RWPE2 (cell line): ENCODE measurements at regions not wholly inside any gene's neighbourhood (a gene's known extent, or its start where the extent isn't known, plus 50 kb on each side); places are given as distances from the start of the nearest gene placed in this dataset.
A peak's percentile ranks its signal among the peaks of the same experiment; 100 is the strongest.

ENCODE experiments used
- ATAC-seq: fragments of 200-7000 bp; cut with Tn5 transposase; 3 replicates; pipeline ENCODE4 v1.9.1; 2021; ENCODE audit warnings: low read depth
- DNase-seq: peaks from one replicate; pipeline ENCODE4 v3.0.0-alpha.2; 2020; ENCODE audit warnings: low spot score
- H3K27ac ChIP-seq: fragments of 450-650 bp; 2 replicates; pipeline ENCODE4 v1.5.1; 2017; ENCODE audit warnings: mild to moderate bottlenecking; ENCODE audit not compliant: poor library complexity, severe bottlenecking
- H3K27me3 ChIP-seq: fragments of 250-450 bp; sonication (Bioruptor Pico); 2 replicates; pipeline ENCODE4 v1.5.1; 2021; ENCODE audit warnings: mild to moderate bottlenecking, moderate library complexity; ENCODE audit not compliant: insufficient read depth, poor library complexity, severe bottlenecking
- H3K36me3 ChIP-seq: fragments of 250-450 bp; sonication (Bioruptor Pico); 2 replicates; pipeline ENCODE4 v1.5.1; 2020; ENCODE audit warnings: low read depth, mild to moderate bottlenecking, moderate library complexity
- H3K4me1 ChIP-seq: fragments of 250-450 bp; sonication (Bioruptor Pico); 2 replicates; pipeline ENCODE4 v1.5.1; 2021; ENCODE audit warnings: mild to moderate bottlenecking, moderate library complexity; ENCODE audit not compliant: insufficient read depth, poor library complexity, severe bottlenecking
- H3K4me3 ChIP-seq: fragments of 250-450 bp; sonication (Bioruptor Pico); 2 replicates; pipeline ENCODE4 v1.5.1; 2021; ENCODE audit warnings: mild to moderate bottlenecking, moderate library complexity; ENCODE audit not compliant: severe bottlenecking
- H3K9me3 ChIP-seq: fragments of 250-450 bp; sonication (Bioruptor Pico); 2 replicates; pipeline ENCODE4 v1.5.1; 2021; ENCODE audit warnings: mild to moderate bottlenecking, moderate library complexity; ENCODE audit not compliant: severe bottlenecking
- TF ChIP-seq, protein P1 (sequence below): fragments of 450-650 bp; IDR thresholded peaks from one replicate; pipeline ENCODE4 v1.5.1; 2017; ENCODE audit warnings: mild to moderate bottlenecking, moderate library complexity; ENCODE audit not compliant: poor library complexity, severe bottlenecking

DNA sequence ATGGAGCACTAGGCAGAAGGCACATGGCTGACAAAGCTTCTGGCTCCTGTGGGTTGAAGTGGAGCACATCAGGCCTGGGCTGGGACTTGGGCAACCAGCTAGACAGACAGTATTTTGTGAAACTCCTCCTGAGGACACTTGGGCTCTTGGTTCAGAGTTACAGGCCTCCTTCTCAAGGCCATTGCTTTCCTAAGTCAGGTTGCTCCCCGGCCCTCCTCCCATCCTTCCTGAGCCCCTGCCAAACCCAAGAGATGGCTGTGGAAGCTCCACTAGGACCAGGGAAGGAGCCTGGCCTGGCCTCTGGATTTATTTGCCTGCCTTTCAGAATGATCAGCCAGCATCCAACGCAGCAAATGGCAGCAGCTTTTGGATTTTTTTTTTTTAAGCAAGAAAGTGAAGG lies 56.3 kb downstream of the MAGEF1 start:
- Histone ChIP-seq H3K36me3 (no peaks in the 10 kb centered on the region), H3K27me3 (no peaks in the 10 kb centered on the region), H3K4me3 (no peak overlapping the region), H3K4me1 (peaks cover 15% of the 10 kb centered on the region), H3K9me3 (no peaks in the 10 kb centered on the region), H3K27ac (no peak overlapping the region)
- TF ChIP-seq, protein P1, sequence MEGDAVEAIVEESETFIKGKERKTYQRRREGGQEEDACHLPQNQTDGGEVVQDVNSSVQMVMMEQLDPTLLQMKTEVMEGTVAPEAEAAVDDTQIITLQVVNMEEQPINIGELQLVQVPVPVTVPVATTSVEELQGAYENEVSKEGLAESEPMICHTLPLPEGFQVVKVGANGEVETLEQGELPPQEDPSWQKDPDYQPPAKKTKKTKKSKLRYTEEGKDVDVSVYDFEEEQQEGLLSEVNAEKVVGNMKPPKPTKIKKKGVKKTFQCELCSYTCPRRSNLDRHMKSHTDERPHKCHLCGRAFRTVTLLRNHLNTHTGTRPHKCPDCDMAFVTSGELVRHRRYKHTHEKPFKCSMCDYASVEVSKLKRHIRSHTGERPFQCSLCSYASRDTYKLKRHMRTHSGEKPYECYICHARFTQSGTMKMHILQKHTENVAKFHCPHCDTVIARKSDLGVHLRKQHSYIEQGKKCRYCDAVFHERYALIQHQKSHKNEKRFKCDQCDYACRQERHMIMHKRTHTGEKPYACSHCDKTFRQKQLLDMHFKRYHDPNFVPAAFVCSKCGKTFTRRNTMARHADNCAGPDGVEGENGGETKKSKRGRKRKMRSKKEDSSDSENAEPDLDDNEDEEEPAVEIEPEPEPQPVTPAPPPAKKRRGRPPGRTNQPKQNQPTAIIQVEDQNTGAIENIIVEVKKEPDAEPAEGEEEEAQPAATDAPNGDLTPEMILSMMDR, result no peak
- ATAC-seq (no peak), DNase-seq (no peak)

DNA sequence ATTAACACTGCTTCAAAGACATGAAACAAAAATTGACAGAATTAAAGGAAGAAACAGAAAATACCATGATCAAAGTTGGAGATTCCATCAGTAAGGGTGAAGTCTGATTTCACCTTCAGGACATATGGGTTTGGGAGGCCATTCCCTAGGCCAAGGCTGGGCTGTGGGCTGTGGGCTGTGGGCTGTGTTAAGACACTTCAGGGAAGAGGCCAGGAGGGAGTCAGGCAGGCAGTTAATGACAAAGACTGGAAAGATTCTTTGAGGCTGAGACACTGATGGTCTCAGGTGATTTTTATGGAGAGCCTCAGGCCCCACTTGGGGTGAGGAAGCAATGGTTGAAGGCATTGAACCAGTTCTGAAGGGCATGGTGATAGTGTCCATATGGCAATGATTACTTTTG lies 57.5 kb downstream of the MAGEF1 start:
- no peak for ATAC-seq
- Histone ChIP-seq H3K27me3 (no peaks in the 10 kb centered on the region), H3K9me3 (no peaks in the 10 kb centered on the region), H3K4me3 (no peak overlapping the region), H3K36me3 (no peaks in the 10 kb centered on the region), H3K4me1 (peaks cover 15% of the 10 kb centered on the region), H3K27ac (no peak overlapping the region)
- TF ChIP-seq, protein P1, result no peak
- no peak for DNase-seq

DNA sequence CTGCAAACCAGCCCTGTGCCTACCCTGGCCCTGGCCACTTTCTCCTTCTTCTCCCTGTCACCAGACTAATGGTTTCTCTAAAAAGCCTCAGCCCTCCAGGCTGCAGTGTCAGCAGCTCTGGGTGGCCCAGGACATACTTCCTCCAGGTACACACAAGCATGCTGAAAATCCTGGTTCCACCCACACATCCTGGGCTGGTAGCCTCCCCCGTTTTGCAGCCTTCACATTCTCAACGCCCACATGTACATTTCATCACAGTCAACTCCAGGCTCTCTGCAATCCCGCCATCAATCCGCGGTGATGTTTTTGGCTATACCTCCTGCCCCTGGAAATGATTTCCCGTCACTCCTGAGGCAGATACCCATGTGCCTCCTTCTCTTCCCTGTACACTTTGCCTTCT lies 59.4 kb downstream of the MAGEF1 start:
- no peaks in the 10 kb centered on the region for H3K9me3 ChIP-seq
- DNase-seq (no peak), ATAC-seq (peak; percentile 26; the same call in 2 of the 3 replicates)
- H3K4me1 ChIP-seq, result peaks cover 15% of the 10 kb centered on the region
- no peaks in the 10 kb centered on the region for H3K27me3 ChIP-seq
- H3K36me3 ChIP-seq, result no peaks in the 10 kb centered on the region
- peak overlapping the region; percentile 47 for H3K27ac ChIP-seq
- H3K4me3 ChIP-seq, result no peak overlapping the region
- TF ChIP-seq, protein P1, result no peak

DNA sequence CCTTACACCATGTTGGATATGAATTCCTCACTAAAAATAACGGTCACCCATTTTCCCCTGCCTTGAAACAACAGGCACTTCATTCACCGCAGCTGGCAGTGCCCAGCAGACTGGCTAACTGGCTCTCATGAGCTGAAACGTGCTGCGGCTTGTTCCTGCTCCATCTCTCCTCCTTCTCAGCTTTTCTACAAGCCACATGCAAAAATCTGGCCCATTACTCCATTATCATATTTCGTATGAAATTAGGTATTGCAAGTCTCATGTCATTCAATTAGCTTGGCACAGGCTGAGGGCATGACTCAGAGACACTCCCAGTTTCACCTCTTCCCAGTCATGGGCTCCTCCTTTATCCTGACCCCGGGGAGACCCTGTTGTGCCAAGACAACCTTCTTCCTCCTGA lies 60.0 kb downstream of the MAGEF1 start:
- no peaks in the 10 kb centered on the region for H3K27me3 ChIP-seq
- no peaks in the 10 kb centered on the region for H3K9me3 ChIP-seq
- H3K4me3 ChIP-seq, result no peak overlapping the region
- H3K36me3 ChIP-seq, result no peaks in the 10 kb centered on the region
- ATAC-seq, result peak; percentile 93
- TF ChIP-seq, protein P1, result no peak
- H3K4me1 ChIP-seq, result peaks cover 14% of the 10 kb centered on the region
- peak; percentile 73 for DNase-seq
- H3K27ac ChIP-seq, result peak overlapping the region; percentile 47

DNA sequence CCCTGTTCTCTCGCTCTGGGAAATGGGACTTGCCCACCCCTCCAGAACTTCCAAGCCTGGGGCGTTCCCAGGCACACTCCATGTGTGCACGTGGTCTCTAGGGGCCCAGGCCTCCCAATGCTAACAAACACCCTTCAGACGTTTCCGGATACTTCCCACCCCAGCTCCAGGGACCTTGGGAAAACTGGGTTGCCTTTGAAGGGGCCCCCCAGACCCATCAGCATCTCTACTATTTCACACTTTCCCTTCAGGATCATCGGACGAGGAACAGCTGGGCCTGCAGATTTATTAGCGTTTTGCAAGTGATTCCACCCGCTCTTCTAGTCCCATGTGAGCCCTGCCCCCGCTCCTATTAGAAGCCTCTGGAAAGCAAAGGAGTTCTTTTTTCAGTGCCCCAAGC lies 63.2 kb downstream of the MAGEF1 start:
- Histone ChIP-seq H3K36me3 (no peaks in the 10 kb centered on the region), H3K27me3 (no peaks in the 10 kb centered on the region), H3K4me3 (no peak overlapping the region), H3K4me1 (peaks cover 13% of the 10 kb centered on the region), H3K9me3 (no peaks in the 10 kb centered on the region), H3K27ac (no peak overlapping the region)
- TF ChIP-seq, protein P1, result no peak
- no peak for DNase-seq
- ATAC-seq, result no peak
